Heart right ventricle (tissue), 16 donors: ENCODE measurements at regions not wholly inside any gene's neighbourhood (a gene's known extent, or its start where the extent isn't known, plus 50 kb on each side); places are given as distances from the start of the nearest gene placed in this dataset.

Source experiments
- ATAC-seq, 8 donors: fragments of 200-7000 bp; cut with Tn5 transposase; one replicate each; pipeline ENCODE4 v1.9.1; 2020; ENCODE audit warnings: mild to moderate bottlenecking in 8 of 8, moderate library complexity in 8 of 8, moderate number of reproducible peaks in 1 of 8
- DNase-seq, 2 donors: peaks; one replicate each; pipeline ENCODE4 v3.0.0-alpha.2; 2020
- H3K27ac ChIP-seq, 10 donors: fragments of 200-600 bp; sonication (generic) in 2 of 10; one replicate each; pipeline versions ENCODE4 v1.5.0 to v1.8.0; 2020 to 2022; ENCODE audit warnings: mild to moderate bottlenecking in 3 of 10
- H3K27me3 ChIP-seq, 7 donors: fragments of 200-600 bp; one replicate each; pipeline ENCODE4 v1.8.0; 2021 to 2022; ENCODE audit warnings: mild to moderate bottlenecking in 2 of 7
- H3K36me3 ChIP-seq, 9 donors: fragments of 200-600 bp; sonication (generic) in 1 of 9; one replicate each; pipeline versions ENCODE4 v1.5.0 to v1.8.0; 2020 to 2022; ENCODE audit warnings: mild to moderate bottlenecking in 2 of 9
- H3K4me1 ChIP-seq, 9 donors: fragments of 200-600 bp; sonication (generic) in 1 of 9; one replicate each; pipeline versions ENCODE4 v1.5.0 to v1.8.0; 2020 to 2022; ENCODE audit warnings: mild to moderate bottlenecking in 4 of 9
- H3K4me3 ChIP-seq, 10 donors: fragments of 200-600 bp; sonication (generic) in 2 of 10; one replicate each; pipeline versions ENCODE4 v1.5.0 to v1.8.0; 2020 to 2022; ENCODE audit warnings: mild to moderate bottlenecking in 7 of 10, moderate library complexity in 2 of 10
- H3K9me3 ChIP-seq, 11 donors: fragments of 200-600 bp in 10 of 11; sonication (generic) in 2 of 11; one replicate each; pipeline versions ENCODE4 v1.5.0 to v1.8.0; 2013 to 2022; ENCODE audit warnings: mild to moderate bottlenecking in 2 of 11, control low read depth in 1 of 11, moderate library complexity in 1 of 11
- CTCF ChIP-seq, 9 donors: fragments of 200-600 bp; sonication (generic) in 2 of 9; IDR thresholded peaks; one replicate each; pipeline versions ENCODE4 v1.5.0 to v1.8.0; 2021 to 2022; ENCODE audit warnings: antibody characterized with exemption in 9 of 9, mild to moderate bottlenecking in 5 of 9, moderate library complexity in 1 of 9
- WGBS, 2 donors: extraction: QIAGEN DNeasy Blood & Tissue Kit; methylation state at CpG; one replicate each; pipeline ENCODE4 v1.1.7; 2013; ENCODE audit warnings: inconsistent platforms in 1 of 2; 5-methylcytosine and 5-hydroxymethylcytosine counted together
- intact Hi-C, 10 donors: fragments of 100-400 bp; cut with DNase I; formaldehyde crosslinking; loops; one replicate each; pipeline versions ENCODE4 v1.11.1 to v1.14.2; 2022
- donor health status: Arrhythmogenic right ventricular cardiomyopathy.
- donor health status: ischemic (EF 13 %, LVEDD 7.1; RV severe dilation, severe dysfunction).
- donor health status: healthy with polysubstance abuse.
- donor health status: DM: no; HTN: yes; CAD: no.
- donor health status: DM: no; HTN: no; CAD: no.
- donor health status: ischemic (EF 25% LVEDD 6.9; RV normal size, moderate dysfunction).
- donor health status: ischemic (EF 25% LVEDD 5.7; RV mildly dilated, moderate dysfunction).
- donor health status: healthy.
- donor health status: DM: yes; HTN: yes; CAD: no.
- donor health status: Ischemic cardiomyopathy.
- donor health status: ischemic (EF 35%, LVEDD 5.7; RV mildly dilated, moderate dysfunction).
- donor health status: nonischemic (EF 11% LVEDD 7.7; RV severe dilation, severe dysfunction).
- donor health status: DM: yes; HTN: yes; CAD: no.
- donor health status: PGD.
- donor health status: ischemic (EF 29% LVEDD 5.4; RV normal size, mild dysfunction).
- donor health status: nonischemic (EF 23%, LVEDD 6.1; RV moderate dilation, normal function).

DNA sequence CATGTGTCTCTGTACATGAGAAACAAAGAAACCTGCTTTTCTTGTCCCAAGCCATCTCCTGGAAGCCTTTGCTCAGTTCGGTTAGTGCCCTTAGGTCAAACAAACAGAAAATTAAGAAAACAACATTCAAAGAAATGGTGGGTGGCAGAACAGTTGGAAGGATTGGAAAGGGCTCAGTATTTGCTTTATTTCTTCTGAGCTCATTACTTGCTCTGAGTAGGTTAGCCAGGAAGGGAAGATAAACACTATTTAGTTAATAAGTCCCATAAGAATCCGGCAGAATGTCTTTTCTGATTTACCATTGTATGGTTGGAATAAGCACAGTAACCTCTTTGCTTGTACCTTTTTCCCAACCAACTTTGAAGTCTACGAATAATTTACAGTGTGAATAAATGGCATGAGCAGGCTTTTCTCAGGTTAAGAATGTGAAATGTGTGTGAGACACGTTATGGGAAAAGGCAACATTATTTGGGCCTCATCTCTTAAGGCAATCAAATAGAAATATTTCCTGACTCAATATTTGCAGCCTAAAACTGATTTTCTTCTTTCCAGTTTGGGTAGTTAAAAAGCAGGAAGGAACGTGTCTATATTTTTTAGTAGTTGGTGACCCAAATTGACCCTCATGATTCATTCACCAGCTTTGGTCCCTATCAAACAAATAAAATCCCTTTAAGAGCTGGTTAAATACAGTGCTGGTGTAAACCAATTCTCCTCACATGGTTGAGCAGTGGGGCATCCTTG, 158.5 kb downstream of the DKK1 start:
- TF ChIP-seq CTCF (IDR thresholded peaks at IDR 0.05) = no peak
- ATAC-seq (no peak), DNase-seq (no peak)
- H3K4me3 ChIP-seq = no peak overlapping the region
- no peaks in the 10 kb centered on the region for H3K36me3 ChIP-seq
- no peaks in the 10 kb centered on the region for H3K4me1 ChIP-seq
- H3K27me3 ChIP-seq = no peaks in the 10 kb centered on the region
- 80 to 83% methylated on average over 5 of the region's 5 CpGs for WGBS, 2 donors
- H3K27ac ChIP-seq = no peak overlapping the region
- intact Hi-C loops = no loop called here
- no peaks in the 10 kb centered on the region for H3K9me3 ChIP-seq

DNA sequence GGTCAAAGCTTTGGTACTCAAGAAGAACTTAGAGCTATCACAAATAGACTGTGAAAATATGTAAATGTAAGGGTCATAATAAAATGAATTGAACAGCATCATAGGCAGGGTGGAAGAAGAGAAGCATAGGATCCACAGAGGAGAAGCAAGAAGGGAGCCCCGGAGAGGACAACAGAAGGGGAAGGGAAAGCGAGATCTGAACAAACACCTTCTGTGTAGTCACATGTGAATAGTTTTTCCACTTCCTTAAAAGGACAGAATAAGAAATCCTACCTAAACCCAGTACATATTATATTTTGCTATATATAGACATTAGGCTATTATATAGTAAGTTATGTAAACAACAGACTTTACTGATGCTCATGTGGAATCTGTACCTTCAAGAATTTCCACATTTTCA, 160.2 kb downstream of the DKK1 start:
- no peak overlapping the region for H3K4me3 ChIP-seq
- TF ChIP-seq CTCF (IDR thresholded peaks at IDR 0.05) = no peak
- H3K9me3 ChIP-seq = no peaks in the 10 kb centered on the region
- WGBS, 2 donors = 79 to 84% methylated on average over 2 of the region's 2 CpGs
- intact Hi-C loops = no loop called here
- H3K27ac ChIP-seq = no peak overlapping the region
- H3K36me3 ChIP-seq = no peaks in the 10 kb centered on the region
- DNase-seq (no peak), ATAC-seq (no peak)
- H3K4me1 ChIP-seq = no peaks in the 10 kb centered on the region
- no peaks in the 10 kb centered on the region for H3K27me3 ChIP-seq

GRCh38 chr10:52477305-52477704, 163.2 kb downstream of the DKK1 start:
- no peaks in the 10 kb centered on the region for H3K9me3 ChIP-seq
- no peaks in the 10 kb centered on the region for H3K27me3 ChIP-seq
- intact Hi-C loops = loop anchor here in 1 of 10 donors (5.0 kb wide), 1 partner anchor 160 kb away; no protein-coding TSS in a partner anchor
- ATAC-seq (no peak), DNase-seq (no peak)
- H3K27ac ChIP-seq = no peak overlapping the region
- no peak overlapping the region for H3K4me3 ChIP-seq
- no peaks in the 10 kb centered on the region for H3K36me3 ChIP-seq
- H3K4me1 ChIP-seq = no peaks in the 10 kb centered on the region
- WGBS, 2 donors = 79 to 87% methylated on average over 4 of the region's 4 CpGs
- no peak for TF ChIP-seq CTCF (IDR thresholded peaks at IDR 0.05)

- no peak for DNase-seq
- no peaks in the 10 kb centered on the region for H3K4me1 ChIP-seq
- no peak for ATAC-seq
- WGBS, 2 donors = 53 to 72% methylated on average over 3 of the region's 3 CpGs
- no peaks in the 10 kb centered on the region for H3K27me3 ChIP-seq
- H3K36me3 ChIP-seq = no peaks in the 10 kb centered on the region
- TF ChIP-seq CTCF (IDR thresholded peaks at IDR 0.05) = no peak
- H3K27ac ChIP-seq = no peak overlapping the region
- H3K9me3 ChIP-seq = no peaks in the 10 kb centered on the region
- intact Hi-C loops = loop anchor here in 1 of 10 donors (5.0 kb wide), 1 partner anchor 162 kb away; no protein-coding TSS in a partner anchor
- H3K4me3 ChIP-seq = no peak overlapping the region
Measured at GRCh38 chr10:52479567-52479966, 165.5 kb downstream of the DKK1 start.
